SKM-1 treated with dmso at 0.1 percent for 144 hours (cell line): ENCODE measurements at regions not wholly inside any gene's neighbourhood (a gene's known extent, or its start where the extent isn't known, plus 50 kb on each side); places are given as distances from the start of the nearest gene placed in this dataset.

ENCODE experiments used
- DNase-seq: peaks from one replicate; lab custom pipeline; 2025; ENCODE audit not compliant: unreplicated experiment; lab: John Stamatoyannopoulos, UW

DNA sequence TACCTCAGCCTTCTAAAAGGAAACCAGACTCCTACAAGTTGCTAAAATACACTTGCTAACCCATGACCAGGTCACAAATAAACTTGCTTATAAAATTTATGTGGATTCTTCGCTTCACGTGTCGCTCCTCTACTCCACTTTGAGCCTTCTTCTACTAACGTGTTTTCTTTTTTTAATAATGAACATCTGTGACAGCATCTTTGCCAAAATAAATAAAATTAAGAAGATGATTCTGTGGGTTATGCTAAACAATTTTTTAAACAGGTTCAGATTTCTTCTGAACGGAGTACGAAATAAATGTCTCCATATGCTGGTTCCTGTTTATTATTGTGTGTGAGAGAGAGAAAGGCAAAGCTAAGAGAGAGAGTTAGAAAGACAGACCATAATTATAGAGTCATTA is 735.8 kb downstream of the LTN1 start:
- DNase-seq = no peak

DNA sequence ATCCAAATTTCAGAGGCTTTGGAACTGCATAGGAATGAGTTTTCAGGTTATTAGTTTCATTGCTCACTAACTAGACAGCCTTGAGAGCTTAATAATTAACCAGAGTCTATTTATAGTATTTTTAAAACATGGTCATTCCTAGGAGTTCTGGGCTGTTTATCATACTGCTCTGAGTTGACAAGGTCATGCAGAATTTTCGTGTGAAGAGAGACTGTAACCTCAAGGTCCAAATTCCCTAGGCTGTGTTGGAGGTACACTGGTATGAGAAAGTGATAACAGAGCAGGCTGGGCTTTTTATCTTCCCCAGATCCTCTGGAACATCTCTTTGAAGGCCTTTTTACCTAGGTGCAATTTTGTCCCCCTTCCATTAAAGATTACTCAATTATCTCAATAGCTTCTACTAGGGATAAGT is 736.3 kb downstream of the LTN1 start:
- no peak for DNase-seq

- no peak for DNase-seq
These were observed 738.7 kb downstream of the LTN1 start for GRCh38 chr21:28253961-28254360.

- no peak for DNase-seq
These were observed 739.3 kb downstream of the LTN1 start for GRCh38 chr21:28253338-28253737.

- DNase-seq = no peak
These were observed 739.7 kb downstream of the LTN1 start for GRCh38 chr21:28252928-28253327.

- DNase-seq = no peak
These were observed 741.7 kb downstream of the LTN1 start for GRCh38 chr21:28250946-28251345.

GRCh38 chr21:28247454-28248020 is 745.1 kb downstream of the LTN1 start:
- no peak for DNase-seq

GRCh38 chr21:28240586-28240985 is 752.1 kb downstream of the LTN1 start:
- no peak for DNase-seq

- no peak for DNase-seq
These were observed 753.3 kb downstream of the LTN1 start for GRCh38 chr21:28239340-28239739.

DNA sequence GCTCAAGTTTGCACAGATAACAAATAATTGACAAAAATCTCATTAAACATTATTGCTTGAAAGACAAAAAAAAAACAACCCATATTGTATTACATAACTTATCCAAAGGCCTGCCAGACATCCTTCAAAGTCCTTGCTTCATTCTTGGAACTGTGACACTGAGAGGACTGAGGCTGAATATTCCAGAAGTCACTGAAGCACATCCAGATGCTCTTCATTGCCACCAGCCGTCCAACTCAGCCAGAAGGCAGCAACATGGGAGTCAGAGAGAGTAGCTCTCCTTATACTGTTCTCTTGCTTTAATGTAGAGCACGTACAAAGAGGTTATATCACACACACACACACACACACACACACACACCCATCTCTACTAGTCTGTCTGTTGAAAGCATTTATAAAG is 755.0 kb downstream of the LTN1 start:
- no peak for DNase-seq

GRCh38 chr21:28235169-28235895 is 757.3 kb downstream of the LTN1 start:
- peak; percentile 91 for DNase-seq

DNA sequence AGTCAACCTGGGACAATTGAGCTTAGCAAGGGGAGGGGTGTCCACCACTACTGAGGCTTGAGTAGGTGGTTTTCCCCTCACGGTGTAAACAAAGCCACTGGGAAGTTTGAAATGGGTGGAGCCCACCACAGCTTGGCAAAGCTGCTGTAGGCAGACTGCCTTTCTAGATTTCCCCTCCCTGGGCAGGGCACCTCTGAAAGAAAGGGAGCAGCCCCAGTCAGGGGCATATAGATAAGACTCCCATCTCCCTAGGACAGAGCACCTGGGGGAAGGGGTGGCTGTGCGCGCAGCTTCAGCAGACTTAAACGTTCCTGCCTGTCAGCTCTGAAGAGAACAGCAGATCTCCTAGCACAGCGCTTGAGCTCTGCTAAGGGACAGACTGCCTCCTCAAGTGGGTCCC is 758.4 kb downstream of the LTN1 start:
- no peak for DNase-seq

DNA sequence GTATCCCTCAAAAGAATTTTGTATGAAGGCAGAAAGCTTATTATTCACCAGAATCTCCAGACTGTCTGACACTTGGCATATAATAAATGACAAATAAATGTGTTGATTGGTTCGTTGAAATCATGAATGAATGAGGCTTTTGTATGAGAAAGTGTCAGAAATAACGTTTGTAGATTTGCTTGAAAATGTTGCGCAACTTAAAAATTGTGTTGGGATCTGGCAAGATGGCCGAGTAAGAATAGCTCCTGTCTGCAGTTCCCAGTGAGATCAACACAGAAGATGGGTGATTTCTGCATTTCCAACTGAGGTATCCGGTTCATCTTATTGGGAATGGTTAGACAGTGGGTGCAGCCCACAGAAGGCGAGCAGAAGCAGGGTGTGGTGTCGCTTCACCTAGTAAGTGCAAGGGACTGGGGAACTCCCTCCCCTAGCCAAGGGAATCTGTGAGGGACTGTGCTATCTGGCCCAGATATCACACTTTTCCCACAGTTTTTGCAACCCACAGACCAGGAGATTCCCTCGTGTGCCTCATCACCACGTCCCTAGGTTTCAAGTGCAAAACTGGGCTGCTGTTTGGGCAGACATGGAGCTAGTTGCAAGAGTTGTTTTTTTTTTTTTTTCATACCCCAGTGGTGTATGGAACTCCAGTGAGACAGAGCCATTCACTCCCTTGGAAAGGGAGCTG is 759.0 kb downstream of the LTN1 start:
- DNase-seq = no peak

DNA sequence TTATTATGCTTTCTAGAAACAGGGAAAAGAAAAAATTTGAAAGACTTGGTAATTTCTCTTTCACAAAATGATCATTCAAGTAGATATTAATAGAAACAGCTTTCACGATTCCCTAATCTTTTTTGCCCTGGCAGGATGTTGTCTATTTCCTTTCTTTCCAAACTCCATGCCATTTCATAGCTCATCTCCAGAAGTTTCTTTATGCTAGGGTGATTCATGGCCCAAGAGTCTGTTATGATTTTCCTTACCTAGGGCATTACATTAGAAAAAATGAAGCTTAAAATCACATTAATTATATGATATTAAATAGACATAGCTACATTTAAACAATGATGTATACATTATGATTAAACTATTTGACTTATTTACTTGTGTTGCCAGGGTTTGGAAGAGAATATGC is 762.1 kb downstream of the LTN1 start:
- DNase-seq = no peak

DNA sequence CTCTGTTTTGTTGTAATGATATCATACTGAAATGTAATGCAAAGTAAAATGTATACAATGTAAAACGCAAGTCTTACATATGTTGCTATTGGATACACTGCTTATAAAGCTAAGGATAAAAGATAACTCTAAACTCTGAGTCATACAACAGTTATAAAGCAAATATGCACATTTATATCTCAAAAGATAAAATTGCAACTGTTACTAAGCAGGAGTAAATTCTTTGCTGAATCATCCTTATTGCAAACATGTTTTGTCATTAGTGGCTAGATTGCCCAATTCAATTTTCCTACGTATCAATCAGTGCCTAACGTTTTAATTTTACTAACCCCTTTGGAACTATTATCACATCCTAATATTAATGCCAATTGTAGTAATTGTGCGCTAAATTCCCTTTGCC is 762.9 kb downstream of the LTN1 start:
- no peak for DNase-seq

DNA sequence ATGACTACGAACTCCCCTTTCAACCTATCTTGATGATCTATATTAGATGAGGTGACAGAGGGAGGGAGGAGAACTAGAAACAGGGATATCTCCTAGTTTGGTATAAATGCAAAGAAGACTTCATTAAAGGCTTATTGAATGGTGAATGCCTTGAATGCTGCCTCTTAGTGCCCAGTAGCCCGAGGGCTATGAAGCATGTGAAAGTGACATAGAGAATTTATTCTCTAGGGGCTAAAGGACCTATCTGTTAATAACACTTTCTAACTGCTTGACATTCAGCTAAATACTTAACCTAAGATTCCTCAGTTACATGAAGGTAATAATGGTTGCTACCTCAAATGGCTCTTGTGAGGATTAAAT is 764.1 kb downstream of the LTN1 start:
- no peak for DNase-seq

GRCh38 chr21:28227881-28228635 is 764.6 kb downstream of the LTN1 start:
- no peak for DNase-seq

- no peak for DNase-seq
These were observed 766.1 kb downstream of the LTN1 start for GRCh38 chr21:28226563-28226962.

- no peak for DNase-seq
These were observed 768.4 kb downstream of the LTN1 start for GRCh38 chr21:28224191-28224726.

DNA sequence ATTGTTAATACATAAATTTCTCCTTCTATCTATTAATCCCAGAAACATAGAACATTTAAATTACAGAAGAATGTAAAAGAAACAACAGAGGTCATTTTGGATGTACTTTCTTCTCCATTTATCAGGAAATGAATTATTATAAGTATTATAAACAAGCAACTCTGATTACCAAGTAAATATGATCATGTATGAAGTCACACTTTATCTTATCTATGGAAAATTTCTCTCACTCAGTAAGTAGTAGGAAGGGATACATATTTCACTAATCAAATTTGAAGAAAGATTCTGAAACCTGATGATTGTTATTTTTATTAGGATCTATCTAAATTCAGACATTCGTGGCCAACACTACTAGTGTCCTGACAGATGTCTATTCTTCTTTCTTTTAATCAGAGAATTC is 770.7 kb downstream of the LTN1 start:
- no peak for DNase-seq

GRCh38 chr21:28220680-28221079 is 772.0 kb downstream of the LTN1 start:
- DNase-seq = no peak
